Keratinocyte (primary cell): ENCODE measurements at regions not wholly inside any gene's neighbourhood (a gene's known extent, or its start where the extent isn't known, plus 50 kb on each side); places are given as distances from the start of the nearest gene placed in this dataset.

Experiments used
- DNase-seq: peaks from one replicate; pipeline ENCODE4 v3.0.0-alpha.2; 2011; ENCODE audit warnings: low read depth, missing footprints, low spot score
- FAIRE-seq: peaks from 2 replicates; lab custom pipeline; 2011; peaks lifted over from hg19 to GRCh38; lab: Jason Lieb, UNC
- H2AFZ ChIP-seq: 2 replicates; pipeline ENCODE4 v1.6.0; 2012; ENCODE audit warnings: low read length, control low read depth, inconsistent platforms; ENCODE audit not compliant: control insufficient read depth
- H3K27ac ChIP-seq: 2 replicates; pipeline ENCODE4 v1.5.1; 2011; ENCODE audit warnings: low read length; ENCODE audit not compliant: control insufficient read depth, insufficient read depth
- H3K27me3 ChIP-seq: 3 replicates; pipeline ENCODE4 v1.6.0; 2011; ENCODE audit warnings: low read length; ENCODE audit not compliant: control insufficient read depth, insufficient read depth; ENCODE audit errors: extremely low read depth
- H3K36me3 ChIP-seq, 2 experiments: 2 replicates in 1 of 2; 3 replicates in 1 of 2; pipeline ENCODE4 v1.5.1; 2011; ENCODE audit warnings: low read length in 2 of 2, mild to moderate bottlenecking in 1 of 2; ENCODE audit not compliant: control insufficient read depth in 2 of 2, insufficient read depth in 2 of 2; ENCODE audit errors: extremely low read depth in 1 of 2
- H3K4me1 ChIP-seq: 3 replicates; pipeline ENCODE4 v1.5.1; 2011; ENCODE audit warnings: low read length; ENCODE audit not compliant: control insufficient read depth, insufficient read depth; ENCODE audit errors: extremely low read depth
- H3K4me2 ChIP-seq: 3 replicates; pipeline ENCODE4 v1.6.0; 2011; ENCODE audit warnings: low read depth, low read length; ENCODE audit not compliant: control insufficient read depth, insufficient read depth; ENCODE audit errors: extremely low read depth
- H3K4me3 ChIP-seq, 3 experiments: fragments of 200-600 bp in 1 of 3; sonication (generic) in 1 of 3; 2 replicates in 2 of 3; 3 replicates in 1 of 3; pipeline ENCODE4 v1.5.1; 2011 to 2016; ENCODE audit warnings: low read length in 3 of 3, mild to moderate bottlenecking in 3 of 3, control low read depth in 2 of 3, inconsistent platforms in 1 of 3, low read depth in 1 of 3, mixed read lengths in 1 of 3, mixed run types in 1 of 3, moderate library complexity in 1 of 3; ENCODE audit not compliant: control insufficient read depth in 2 of 3, insufficient read depth in 2 of 3; ENCODE audit errors: extremely low read depth in 1 of 3
- H3K79me2 ChIP-seq: 2 replicates; pipeline ENCODE4 v1.6.0; 2012; ENCODE audit warnings: low read length; ENCODE audit not compliant: control insufficient read depth, insufficient read depth
- H3K9ac ChIP-seq: 3 replicates; pipeline ENCODE4 v1.6.0; 2011; ENCODE audit warnings: low read length; ENCODE audit not compliant: control insufficient read depth, insufficient read depth; ENCODE audit errors: extremely low read depth
- H3K9me1 ChIP-seq: 3 replicates; pipeline ENCODE4 v1.6.0; 2011; ENCODE audit warnings: low read length; ENCODE audit not compliant: control insufficient read depth, insufficient read depth; ENCODE audit errors: extremely low read depth
- H3K9me3 ChIP-seq: 2 replicates; pipeline ENCODE4 v1.5.1; 2012; ENCODE audit warnings: low read depth, low read length; ENCODE audit not compliant: control insufficient read depth
- H4K20me1 ChIP-seq: 3 replicates; pipeline ENCODE4 v1.6.0; 2011; ENCODE audit warnings: low read length; ENCODE audit not compliant: control insufficient read depth, insufficient read depth; ENCODE audit errors: extremely low read depth
- EZH2 ChIP-seq: IDR thresholded peaks from one replicate; pipeline ENCODE4 v1.6.1; 2012; ENCODE audit warnings: inconsistent platforms, mild to moderate bottlenecking, low read length, moderate library complexity
- dilution Hi-C: fragments of 300-500 bp; cut with MboI; formaldehyde crosslinking; loops from one replicate; pipeline ENCODE4 v1.7.0; 2020; ENCODE audit warnings: low sequenced_read_pairs; ENCODE audit not compliant: extremely low pct_ligation_motif_present
- TF ChIP-seq, protein P1 (sequence below), 3 experiments: IDR thresholded peaks in 1 of 3; conservative IDR thresholded peaks in 1 of 3; optimal IDR thresholded peaks in 1 of 3; 2 replicates in 2 of 3; 3 replicates in 1 of 3; pipeline versions ENCODE3 to v1.5.1; 2011; ENCODE audit warnings: low read length in 3 of 3, mild to moderate bottlenecking in 3 of 3, moderate library complexity in 2 of 3, control low read depth in 1 of 3, inconsistent platforms in 1 of 3; ENCODE audit not compliant: insufficient read depth in 2 of 3; ENCODE audit errors: extremely low read depth in 1 of 3

DNA sequence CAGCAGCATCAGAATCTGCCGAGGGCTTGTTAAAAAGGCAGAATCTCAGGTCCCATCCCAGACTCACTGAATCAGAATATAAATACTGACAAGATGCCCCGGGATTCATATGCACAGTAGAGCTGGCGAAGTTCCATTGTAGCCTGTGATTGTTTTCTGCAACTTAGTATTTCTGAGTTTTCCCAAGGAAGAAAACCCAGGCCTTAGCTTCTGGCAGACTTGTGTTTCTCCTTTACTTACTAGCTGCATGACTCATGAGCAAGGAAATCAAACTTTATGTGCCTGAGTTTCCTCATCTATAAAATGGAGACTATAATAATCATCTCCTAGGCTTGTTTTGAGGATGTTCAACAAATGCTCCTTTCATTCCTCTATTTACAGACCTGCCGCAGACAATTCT, 278.5 kb upstream of the PLEKHG7 start:
- H3K9me1 ChIP-seq: no peaks in the 10 kb centered on the region
- no peak for DNase-seq
- TF ChIP-seq, protein P1, sequence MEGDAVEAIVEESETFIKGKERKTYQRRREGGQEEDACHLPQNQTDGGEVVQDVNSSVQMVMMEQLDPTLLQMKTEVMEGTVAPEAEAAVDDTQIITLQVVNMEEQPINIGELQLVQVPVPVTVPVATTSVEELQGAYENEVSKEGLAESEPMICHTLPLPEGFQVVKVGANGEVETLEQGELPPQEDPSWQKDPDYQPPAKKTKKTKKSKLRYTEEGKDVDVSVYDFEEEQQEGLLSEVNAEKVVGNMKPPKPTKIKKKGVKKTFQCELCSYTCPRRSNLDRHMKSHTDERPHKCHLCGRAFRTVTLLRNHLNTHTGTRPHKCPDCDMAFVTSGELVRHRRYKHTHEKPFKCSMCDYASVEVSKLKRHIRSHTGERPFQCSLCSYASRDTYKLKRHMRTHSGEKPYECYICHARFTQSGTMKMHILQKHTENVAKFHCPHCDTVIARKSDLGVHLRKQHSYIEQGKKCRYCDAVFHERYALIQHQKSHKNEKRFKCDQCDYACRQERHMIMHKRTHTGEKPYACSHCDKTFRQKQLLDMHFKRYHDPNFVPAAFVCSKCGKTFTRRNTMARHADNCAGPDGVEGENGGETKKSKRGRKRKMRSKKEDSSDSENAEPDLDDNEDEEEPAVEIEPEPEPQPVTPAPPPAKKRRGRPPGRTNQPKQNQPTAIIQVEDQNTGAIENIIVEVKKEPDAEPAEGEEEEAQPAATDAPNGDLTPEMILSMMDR (optimal IDR thresholded peaks at IDR 0.05 in 1 of 3, IDR thresholded peaks at IDR 0.05 in 1 of 3, conservative IDR thresholded peaks at IDR 0.05 in 1 of 3; ENCODE audit: extremely low read depth in 1 of 3, insufficient read depth in 2 of 3, low read length in 3 of 3): no peak
- no peak for TF ChIP-seq EZH2
- FAIRE-seq: no peak
- no peak overlapping the region for H3K4me2 ChIP-seq
- no peak overlapping the region for H3K27ac ChIP-seq
- no peaks in the 10 kb centered on the region for H3K36me3 ChIP-seq
- no peak overlapping the region for H3K4me3 ChIP-seq
- no peak overlapping the region for H2AFZ ChIP-seq
- no peaks in the 10 kb centered on the region for H3K79me2 ChIP-seq
- H4K20me1 ChIP-seq: no peaks in the 10 kb centered on the region
- H3K9ac ChIP-seq: no peak overlapping the region
- no peaks in the 10 kb centered on the region for H3K9me3 ChIP-seq
- H3K27me3 ChIP-seq: no peaks in the 10 kb centered on the region
- dilution Hi-C loops: no loop called here
- no peaks in the 10 kb centered on the region for H3K4me1 ChIP-seq

GRCh38 chr12:92421701-92422100, 276.1 kb upstream of the BTG1 start:
- Histone ChIP-seq H3K9me3 (no peaks in the 10 kb centered on the region), H3K79me2 (no peaks in the 10 kb centered on the region), H3K27me3 (no peaks in the 10 kb centered on the region), H3K4me3 (no peak overlapping the region), H4K20me1 (no peaks in the 10 kb centered on the region), H3K4me1 (no peaks in the 10 kb centered on the region), H3K27ac (no peak overlapping the region), H3K9ac (no peak overlapping the region), H2AFZ (no peak overlapping the region), H3K36me3 (no peaks in the 10 kb centered on the region), H3K9me1 (no peaks in the 10 kb centered on the region), H3K4me2 (no peak overlapping the region)
- dilution Hi-C loops: no loop called here
- FAIRE-seq (peak; percentile 32), DNase-seq (no peak)
- TF ChIP-seq, protein P1 (optimal IDR thresholded peaks at IDR 0.05 in 1 of 3, IDR thresholded peaks at IDR 0.05 in 1 of 3, conservative IDR thresholded peaks at IDR 0.05 in 1 of 3; ENCODE audit: extremely low read depth in 1 of 3, insufficient read depth in 2 of 3, low read length in 3 of 3): no peak
- no peak for TF ChIP-seq EZH2
